A549 (cell line): ENCODE measurements at regions not wholly inside any gene's neighbourhood (a gene's known extent, or its start where the extent isn't known, plus 50 kb on each side); places are given as distances from the start of the nearest gene placed in this dataset.

ENCODE experiments used
- ATAC-seq, 2 experiments: fragments of 200-7000 bp in 1 of 2; fragments of >200 bp in 1 of 2; cut with Nextera tagmentation in 1 of 2; cut with Tn5 transposase in 1 of 2; 3 replicates each; pipeline versions ENCODE4 v1.8.0 to v1.9.1; 2018 to 2020; ENCODE audit warnings: mild to moderate bottlenecking in 1 of 2, moderate library complexity in 1 of 2
- CTCF ChIA-PET: fragments of 300-600 bp; sonication (Branson Sonifier 250); formaldehyde crosslinking; extraction: SDS; loops from one replicate; lab custom pipeline; 2021; ENCODE audit warnings: antibody characterized with exemption, inconsistent platforms; lab: Yijun Ruan, JAX
- POLR2A ChIA-PET: fragments of 350-600 bp; formaldehyde crosslinking; extraction: SDS; loops from one replicate; lab custom pipeline; 2021; ENCODE audit warnings: antibody characterized with exemption, inconsistent platforms; lab: Yijun Ruan, JAX
- DNase-seq, 2 experiments: peaks; one replicate each; pipeline versions ENCODE4 v3.0.0 to v3.0.0-alpha.2; 2011 to 2016; ENCODE audit warnings: low read depth in 1 of 2, low spot score in 1 of 2
- FAIRE-seq: peaks from 2 replicates; lab custom pipeline; 2011; peaks lifted over from hg19 to GRCh38; lab: Jason Lieb, UNC
- H3K27ac ChIP-seq, 2 experiments: fragments of >200 bp; sonication (Bioruptor Twin); formaldehyde crosslinking; 3 replicates each; pipeline ENCODE4 v1.5.1; 2016 to 2017
- H3K4me1 ChIP-seq: fragments of >200 bp; sonication (Bioruptor Twin); formaldehyde crosslinking; 3 replicates; pipeline ENCODE4 v1.6.1; 2016
- H3K4me2 ChIP-seq: fragments of >200 bp; sonication (Bioruptor Twin); formaldehyde crosslinking; 3 replicates; pipeline ENCODE4 v1.6.1; 2016
- H3K4me3 ChIP-seq: fragments of >200 bp; sonication (Bioruptor Twin); formaldehyde crosslinking; 3 replicates; pipeline ENCODE4 v1.5.1; 2016
- H3K9me3 ChIP-seq: fragments of >200 bp; sonication (Bioruptor Twin); formaldehyde crosslinking; 3 replicates; pipeline ENCODE4 v1.6.1; 2016
- ATOH8 ChIP-seq: fragments of 250-450 bp; sonication (Bioruptor Pico); IDR thresholded peaks from 2 replicates; pipeline ENCODE4 v1.5.0; 2020; ENCODE audit warnings: low read depth, mild to moderate bottlenecking, moderate library complexity
- BHLHE40 ChIP-seq: IDR thresholded peaks from 2 replicates; pipeline ENCODE4 v1.6.1; 2012; ENCODE audit warnings: low read depth, low read length, inconsistent platforms
- CBX2 ChIP-seq: fragments of 200-600 bp; sonication (generic); IDR thresholded peaks from 2 replicates; pipeline ENCODE4 v1.6.1; 2016; ENCODE audit warnings: low read depth, mild to moderate bottlenecking, borderline replicate concordance
- CBX8 ChIP-seq: fragments of 200-600 bp; sonication (generic); IDR thresholded peaks from 2 replicates; pipeline ENCODE4 v1.6.1; 2016
- CHD2 ChIP-seq: fragments of 150-350 bp; IDR thresholded peaks from 2 replicates; pipeline ENCODE4 v1.6.1; 2014; ENCODE audit warnings: low read length; ENCODE audit not compliant: partially characterized antibody
- CTCF ChIP-seq: fragments of >200 bp; sonication (Bioruptor Twin); formaldehyde crosslinking; IDR thresholded peaks from 3 replicates; pipeline ENCODE4 v1.5.1; 2016
- EHF ChIP-seq: fragments of 250-450 bp; sonication (Bioruptor Pico); IDR thresholded peaks from 2 replicates; pipeline ENCODE4 v1.5.0; 2020; ENCODE audit warnings: mild to moderate bottlenecking
- EHMT2 ChIP-seq: fragments of 200-600 bp; sonication (generic); IDR thresholded peaks from 2 replicates; pipeline ENCODE4 v1.6.1; 2016; ENCODE audit warnings: antibody characterized with exemption, low read depth, mild to moderate bottlenecking, moderate library complexity
- ELK1 ChIP-seq: fragments of 150-350 bp; IDR thresholded peaks from 2 replicates; pipeline ENCODE4 v1.6.1; 2014; ENCODE audit warnings: low read depth, mild to moderate bottlenecking, low read length
- EP300 ChIP-seq, 2 experiments: fragments of >200 bp; sonication (Bioruptor Twin); formaldehyde crosslinking; IDR thresholded peaks; 2 replicates in 1 of 2; 3 replicates in 1 of 2; pipeline ENCODE4 v1.6.1; 2016 to 2017
- FOSB ChIP-seq: fragments of 250-450 bp; sonication (Bioruptor Pico); IDR thresholded peaks from 2 replicates; pipeline ENCODE4 v1.5.0; 2020; ENCODE audit warnings: mild to moderate bottlenecking, moderate library complexity
- HES2 ChIP-seq: fragments of >200 bp; sonication (Bioruptor Twin); formaldehyde crosslinking; IDR thresholded peaks from 2 replicates; pipeline ENCODE4 v1.6.1; 2016
- HMGXB4 ChIP-seq: fragments of 250-450 bp; sonication (Bioruptor Pico); IDR thresholded peaks from 2 replicates; pipeline ENCODE4 v1.5.0; 2021; ENCODE audit warnings: mild to moderate bottlenecking, moderate library complexity, borderline replicate concordance
- HOXA7 ChIP-seq: fragments of 250-450 bp; sonication (Bioruptor Pico); IDR thresholded peaks from 2 replicates; pipeline ENCODE4 v1.5.0; 2020; ENCODE audit warnings: mild to moderate bottlenecking, moderate library complexity
- JUNB ChIP-seq: fragments of >200 bp; sonication (Bioruptor Twin); formaldehyde crosslinking; IDR thresholded peaks from 2 replicates; pipeline ENCODE4 v1.6.1; 2016
- KDM1A ChIP-seq: fragments of 200-600 bp; sonication (generic); IDR thresholded peaks from 2 replicates; pipeline ENCODE4 v1.6.1; 2016; ENCODE audit warnings: low read depth, mild to moderate bottlenecking
- MAX ChIP-seq: IDR thresholded peaks from 2 replicates; pipeline ENCODE4 v1.6.1; 2012
- MAZ ChIP-seq: fragments of 150-350 bp; IDR thresholded peaks from 2 replicates; pipeline ENCODE4 v1.6.1; 2014; ENCODE audit warnings: antibody characterized with exemption, low read depth, low read length, borderline replicate concordance
- MYC ChIP-seq: IDR thresholded peaks from 2 replicates; pipeline ENCODE4 v1.6.1; 2012; ENCODE audit warnings: mild to moderate bottlenecking, inconsistent platforms, low read length, improper control_type of control experiment, borderline replicate concordance
- NFE2L2 ChIP-seq: fragments of 150-350 bp; conservative IDR thresholded peaks from 2 replicates; pipeline ENCODE4 v1.6.1; 2014; ENCODE audit warnings: low read length
- PBX3 ChIP-seq: IDR thresholded peaks from 2 replicates; pipeline ENCODE4 v1.6.1; 2012
- PHF8 ChIP-seq: fragments of 200-600 bp; sonication (generic); IDR thresholded peaks from 2 replicates; pipeline ENCODE4 v1.6.1; 2016; ENCODE audit warnings: low read depth, mild to moderate bottlenecking, antibody characterized with exemption, moderate library complexity, borderline replicate concordance
- POLR2AphosphoS2 ChIP-seq: conservative IDR thresholded peaks from 2 replicates; pipeline ENCODE4 v1.6.1; 2012; ENCODE audit warnings: low read length, improper control_type of control experiment, inconsistent platforms
- RARB ChIP-seq: fragments of 250-450 bp; sonication (Bioruptor Pico); IDR thresholded peaks from 2 replicates; pipeline ENCODE4 v1.8.0; 2021; ENCODE audit warnings: mild to moderate bottlenecking, moderate library complexity
- RCOR1 ChIP-seq: fragments of 150-350 bp; IDR thresholded peaks from 2 replicates; pipeline ENCODE4 v1.6.1; 2014; ENCODE audit warnings: antibody characterized with exemption, low read length, low read depth
- RNF2 ChIP-seq: fragments of 200-600 bp; sonication (generic); IDR thresholded peaks from 2 replicates; pipeline ENCODE4 v1.6.1; 2016; ENCODE audit warnings: low read depth, mild to moderate bottlenecking, antibody characterized with exemption, moderate library complexity, borderline replicate concordance
- SMC3 ChIP-seq: fragments of >200 bp; sonication (Bioruptor Twin); formaldehyde crosslinking; IDR thresholded peaks from 3 replicates; pipeline ENCODE4 v1.6.1; 2018; ENCODE audit warnings: inconsistent platforms
- whole genome bisulfite sequencing: methylation state at CpG from one replicate; pipeline ENCODE4 v1.1.6; 2017; ENCODE audit errors: missing lambda C conversion rate; 5-methylcytosine and 5-hydroxymethylcytosine counted together

GRCh38 chr2:129760669-129761068 is 218.8 kb upstream of the RAB6C start (continued):
- no peak for TF ChIP-seq EHF (CRISPR knock-in tag)
- no peak for TF ChIP-seq EP300 (IDR thresholded peaks at IDR 0.05)
- TF ChIP-seq HMGXB4 (CRISPR knock-in tag): no peak

GRCh38 chr2:129761569-129762021 is 217.9 kb upstream of the RAB6C start:
- no peak for DNase-seq
- no peak for FAIRE-seq
- Histone ChIP-seq H3K4me2 (no peak overlapping the region), H3K4me1 (no peaks in the 10 kb centered on the region), H3K27ac (no peak overlapping the region)
- CTCF ChIA-PET: no interaction called here
- no peak for ATAC-seq
- TF ChIP-seq CBX8: no peak
- no peak for TF ChIP-seq PHF8
- TF ChIP-seq MAX: no peak
- TF ChIP-seq RNF2: no peak
- no peak for TF ChIP-seq MAZ
- no peak for TF ChIP-seq FOSB (CRISPR knock-in tag)
- no peak for TF ChIP-seq JUNB
- TF ChIP-seq SMC3: no peak
- TF ChIP-seq EHMT2: no peak
- no peak for TF ChIP-seq CBX2
- no peak for TF ChIP-seq BHLHE40
- no peak for TF ChIP-seq POLR2AphosphoS2
- no peak for TF ChIP-seq RARB (CRISPR knock-in tag)
- TF ChIP-seq, all 56 proteins: peak for 0
- 63% methylated on average over 5 of the region's 10 CpGs for WGBS
- H3K4me3 ChIP-seq: no peak overlapping the region
- H3K9me3 ChIP-seq: no peaks in the 10 kb centered on the region
- POLR2A ChIA-PET: no interaction called here

- ATAC-seq (no peak), FAIRE-seq (no peak), DNase-seq (no peak)
- Histone ChIP-seq H3K4me1 (no peaks in the 10 kb centered on the region), H3K27ac (no peak overlapping the region), H3K4me3 (no peak overlapping the region), H3K9me3 (no peaks in the 10 kb centered on the region), H3K4me2 (no peak overlapping the region)
- POLR2A ChIA-PET: no interaction called here
- CTCF ChIA-PET: no interaction called here
- TF ChIP-seq CHD2: no peak
- no peak for TF ChIP-seq RNF2
- no peak for TF ChIP-seq FOSB (CRISPR knock-in tag)
- TF ChIP-seq ATOH8 (CRISPR knock-in tag): no peak
- no peak for TF ChIP-seq MYC
- no peak for TF ChIP-seq HES2
- no peak for TF ChIP-seq ELK1
- no peak for TF ChIP-seq NFE2L2
- no peak for TF ChIP-seq PBX3
- TF ChIP-seq CBX2: no peak
- no peak for TF ChIP-seq HOXA7 (CRISPR knock-in tag)
- TF ChIP-seq BHLHE40: no peak
- TF ChIP-seq CTCF: no peak
- TF ChIP-seq RCOR1: no peak
- no peak for TF ChIP-seq KDM1A
- 47% methylated on average over 8 of the region's 8 CpGs for WGBS
Observed at GRCh38 chr2:129762386-129763189, 216.9 kb upstream of the RAB6C start.
